ENCODE measurements at regions not wholly inside any gene's neighbourhood (a gene's known extent, or its start where the extent isn't known, plus 50 kb on each side); places are given as distances from the start of the nearest gene placed in this dataset.
"Not testable (repeated sequence)": the region's sequence is repeated elsewhere in the genome, so short reads cannot be mapped to it uniquely, and the experiment has no call there.

- Histone ChIP-seq H3K4me3 (no peak overlapping the region), H3K4me1 (no peaks in the 10 kb centered on the region), H3K36me3 (no peaks in the 10 kb centered on the region), H3K27me3 (no peaks in the 10 kb centered on the region), H3K27ac (no peak overlapping the region), H3K9me3 (no peaks in the 10 kb centered on the region)
- intact Hi-C loops (cut with DNase I), result no loop called here
- DNase-seq (ENCODE audit: low spot score in 2 of 2), result no peak
- TF ChIP-seq, protein P1, sequence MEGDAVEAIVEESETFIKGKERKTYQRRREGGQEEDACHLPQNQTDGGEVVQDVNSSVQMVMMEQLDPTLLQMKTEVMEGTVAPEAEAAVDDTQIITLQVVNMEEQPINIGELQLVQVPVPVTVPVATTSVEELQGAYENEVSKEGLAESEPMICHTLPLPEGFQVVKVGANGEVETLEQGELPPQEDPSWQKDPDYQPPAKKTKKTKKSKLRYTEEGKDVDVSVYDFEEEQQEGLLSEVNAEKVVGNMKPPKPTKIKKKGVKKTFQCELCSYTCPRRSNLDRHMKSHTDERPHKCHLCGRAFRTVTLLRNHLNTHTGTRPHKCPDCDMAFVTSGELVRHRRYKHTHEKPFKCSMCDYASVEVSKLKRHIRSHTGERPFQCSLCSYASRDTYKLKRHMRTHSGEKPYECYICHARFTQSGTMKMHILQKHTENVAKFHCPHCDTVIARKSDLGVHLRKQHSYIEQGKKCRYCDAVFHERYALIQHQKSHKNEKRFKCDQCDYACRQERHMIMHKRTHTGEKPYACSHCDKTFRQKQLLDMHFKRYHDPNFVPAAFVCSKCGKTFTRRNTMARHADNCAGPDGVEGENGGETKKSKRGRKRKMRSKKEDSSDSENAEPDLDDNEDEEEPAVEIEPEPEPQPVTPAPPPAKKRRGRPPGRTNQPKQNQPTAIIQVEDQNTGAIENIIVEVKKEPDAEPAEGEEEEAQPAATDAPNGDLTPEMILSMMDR (IDR thresholded peaks at IDR 0.05), result no peak
These were observed 234.3 kb upstream of the FOLH1 start for GRCh38 chr11:49442669-49443068.

- H3K4me3 ChIP-seq; H3K4me1 ChIP-seq; intact Hi-C loops (cut with DNase I); H3K36me3 ChIP-seq; DNase-seq (ENCODE audit: low spot score in 2 of 2); H3K27ac ChIP-seq; H3K9me3 ChIP-seq; H3K27me3 ChIP-seq: not testable (repeated sequence)
These were observed 231.5 kb upstream of the FOLH1 start for GRCh38 chr11:49439901-49440300.

- H3K9me3 ChIP-seq; H3K27ac ChIP-seq; H3K27me3 ChIP-seq; H3K4me3 ChIP-seq; intact Hi-C loops (cut with DNase I); H3K4me1 ChIP-seq; DNase-seq (ENCODE audit: low spot score in 2 of 2); H3K36me3 ChIP-seq: not testable (repeated sequence)
These were observed 225.9 kb upstream of the FOLH1 start for GRCh38 chr11:49434308-49434707.

DNA sequence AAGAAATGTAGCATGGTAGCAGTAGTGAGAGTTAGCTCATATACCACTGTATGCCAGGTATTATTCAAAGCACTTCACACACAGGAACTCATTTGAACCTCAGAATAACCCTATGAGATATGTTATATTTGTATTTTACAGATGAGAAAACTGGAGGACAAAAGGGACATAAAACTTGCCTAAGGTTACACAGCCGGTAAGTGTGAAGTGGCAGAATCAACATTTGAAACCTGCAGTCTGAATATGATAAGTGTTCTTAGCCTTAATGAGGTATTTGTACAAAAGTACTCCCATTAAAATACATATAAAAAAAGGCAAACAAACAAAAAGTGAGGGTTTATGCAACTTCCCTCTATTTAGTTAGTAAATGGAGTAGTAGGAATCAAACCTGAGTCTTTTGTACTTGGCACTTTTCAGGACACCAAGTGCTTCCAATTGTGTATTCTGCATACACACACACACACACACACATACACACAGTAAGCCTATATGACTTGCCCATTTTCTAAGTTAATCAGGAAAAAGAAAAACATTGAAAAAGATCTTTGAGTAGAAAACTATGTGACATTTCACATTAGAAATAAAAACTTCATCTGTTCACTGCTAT is 223.9 kb upstream of the FOLH1 start:
- TF ChIP-seq, protein P1 (IDR thresholded peaks at IDR 0.05), result no peak
- no peak overlapping the region for H3K27ac ChIP-seq
- H3K4me1 ChIP-seq, result no peaks in the 10 kb centered on the region
- no peak for DNase-seq (ENCODE audit: low spot score in 2 of 2)
- no peaks in the 10 kb centered on the region for H3K27me3 ChIP-seq
- no peaks in the 10 kb centered on the region for H3K36me3 ChIP-seq
- no peak overlapping the region for H3K4me3 ChIP-seq
- intact Hi-C loops (cut with DNase I), result no loop called here
- no peaks in the 10 kb centered on the region for H3K9me3 ChIP-seq

DNA sequence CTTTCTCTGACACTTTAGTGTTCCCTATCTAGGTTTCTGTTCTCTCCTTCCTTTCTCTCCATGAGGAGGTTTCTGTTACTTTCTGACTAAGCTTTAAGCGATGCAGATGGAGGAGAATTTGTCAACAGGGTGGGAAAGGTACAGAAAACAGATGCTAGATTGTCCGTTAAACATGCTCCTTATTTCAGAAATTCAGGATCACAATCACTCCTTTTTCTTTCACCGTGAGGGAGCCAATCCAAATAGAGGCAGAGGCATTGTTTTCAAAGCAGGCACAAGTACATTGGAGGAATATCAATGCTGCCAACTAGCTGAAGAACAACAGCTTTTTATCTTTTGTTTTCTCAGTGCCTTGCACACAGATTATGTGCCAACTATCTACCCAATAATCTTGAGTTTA is 215.7 kb upstream of the FOLH1 start:
- Histone ChIP-seq H3K4me3 (no peak overlapping the region), H3K36me3 (no peaks in the 10 kb centered on the region), H3K4me1 (no peaks in the 10 kb centered on the region), H3K9me3 (peaks cover 0 to 3% of the 10 kb centered on the region in 2 donors), H3K27ac (no peak overlapping the region), H3K27me3 (no peaks in the 10 kb centered on the region)
- TF ChIP-seq, protein P1 (IDR thresholded peaks at IDR 0.05), result no peak
- no peak for DNase-seq (ENCODE audit: low spot score in 2 of 2)
- intact Hi-C loops (cut with DNase I), result no loop called here

DNA sequence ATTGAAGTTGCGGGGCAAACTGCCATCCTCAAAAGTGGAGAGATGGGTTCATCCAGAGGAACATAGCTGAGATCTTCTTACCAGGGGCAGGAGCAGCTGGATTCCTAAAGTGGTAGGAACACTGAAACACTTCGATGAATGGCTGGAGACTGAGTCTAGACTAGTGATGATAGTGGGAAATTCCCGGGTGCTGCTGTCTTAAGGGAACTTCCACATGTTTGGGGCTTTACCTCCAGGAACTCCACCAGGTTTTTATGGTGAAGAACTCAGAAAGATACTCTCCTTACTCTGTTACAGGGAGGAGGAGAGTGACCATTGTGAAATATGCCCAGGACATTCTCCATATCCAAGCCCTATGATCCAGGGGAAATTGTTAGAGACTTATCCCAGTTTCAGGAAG is 210.5 kb upstream of the FOLH1 start:
- H3K4me3 ChIP-seq; H3K27me3 ChIP-seq; DNase-seq (ENCODE audit: low spot score in 2 of 2); intact Hi-C loops (cut with DNase I); H3K36me3 ChIP-seq; H3K4me1 ChIP-seq; H3K9me3 ChIP-seq; H3K27ac ChIP-seq: not testable (repeated sequence)

DNA sequence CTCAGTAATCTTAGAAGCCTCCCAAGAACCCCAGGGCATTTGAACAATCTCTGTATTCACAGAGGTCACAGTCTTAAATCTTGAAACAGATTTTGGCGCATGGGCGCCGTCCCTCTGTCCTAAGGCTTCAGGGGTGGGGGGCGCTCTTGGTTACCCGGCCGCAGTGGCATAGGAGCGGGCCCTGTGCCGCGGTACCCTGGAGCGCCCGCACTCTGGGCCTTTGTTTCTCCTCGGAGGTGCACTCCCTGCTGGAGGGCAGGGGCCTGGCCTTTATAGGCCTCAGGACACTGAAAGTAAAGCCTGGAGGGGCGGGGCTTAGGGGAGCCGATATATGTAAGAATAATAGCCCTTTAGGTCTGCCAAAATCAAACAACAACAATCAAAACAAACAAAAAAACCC is 197.3 kb upstream of the FOLH1 start:
- H3K27me3 ChIP-seq, result no peaks in the 10 kb centered on the region
- no peaks in the 10 kb centered on the region for H3K9me3 ChIP-seq
- TF ChIP-seq, protein P1 (IDR thresholded peaks at IDR 0.05), result no peak
- no peaks in the 10 kb centered on the region for H3K36me3 ChIP-seq
- no peak overlapping the region for H3K4me3 ChIP-seq
- H3K27ac ChIP-seq, result no peak overlapping the region
- intact Hi-C loops (cut with DNase I), result no loop called here
- DNase-seq (ENCODE audit: low spot score in 2 of 2), result peak in 1 of 2 donors; percentile 55
- H3K4me1 ChIP-seq, result no peaks in the 10 kb centered on the region

DNA sequence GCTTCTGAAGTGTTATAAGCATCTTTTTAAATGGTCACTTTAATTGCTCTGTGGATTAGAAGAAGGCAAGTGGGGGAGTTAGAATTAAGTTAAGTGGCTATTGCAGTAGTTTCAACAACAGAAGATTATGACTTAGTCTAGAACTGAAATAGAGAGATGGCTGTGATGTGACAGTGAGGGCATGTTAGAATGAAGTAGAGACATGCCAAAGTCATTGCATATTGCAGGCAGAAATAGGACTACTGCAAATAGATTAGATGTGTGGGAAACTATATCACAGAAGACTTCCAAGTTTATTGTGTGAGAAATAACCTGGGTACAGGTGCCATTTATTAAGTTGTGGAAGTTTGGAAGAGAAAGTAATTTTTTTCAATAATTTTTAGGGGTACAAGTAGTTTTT is 187.4 kb upstream of the FOLH1 start:
- intact Hi-C loops (cut with DNase I); H3K9me3 ChIP-seq; H3K27ac ChIP-seq; H3K36me3 ChIP-seq; DNase-seq (ENCODE audit: low spot score in 2 of 2); H3K4me3 ChIP-seq; H3K27me3 ChIP-seq; H3K4me1 ChIP-seq: not testable (repeated sequence)

GRCh38 chr11:49390362-49390761 is 182.0 kb upstream of the FOLH1 start:
- H3K27ac ChIP-seq; H3K4me3 ChIP-seq; H3K36me3 ChIP-seq; H3K9me3 ChIP-seq; intact Hi-C loops (cut with DNase I); H3K4me1 ChIP-seq; DNase-seq (ENCODE audit: low spot score in 2 of 2); H3K27me3 ChIP-seq: not testable (repeated sequence)

- H3K4me3 ChIP-seq; DNase-seq (ENCODE audit: low spot score in 2 of 2); H3K27me3 ChIP-seq; H3K9me3 ChIP-seq; H3K4me1 ChIP-seq; H3K36me3 ChIP-seq; H3K27ac ChIP-seq; intact Hi-C loops (cut with DNase I): not testable (repeated sequence)
These were observed 180.7 kb upstream of the FOLH1 start for GRCh38 chr11:49389149-49389548.

GRCh38 chr11:49384371-49384770 is 176.0 kb upstream of the FOLH1 start:
- H3K27ac ChIP-seq; H3K27me3 ChIP-seq; H3K4me1 ChIP-seq; H3K36me3 ChIP-seq; H3K4me3 ChIP-seq; intact Hi-C loops (cut with DNase I); H3K9me3 ChIP-seq; DNase-seq (ENCODE audit: low spot score in 2 of 2): not testable (repeated sequence)

Measured in ascending aorta (tissue), 2 donors.